Ascending aorta (tissue), 2 donors: ENCODE measurements at regions not wholly inside any gene's neighbourhood (a gene's known extent, or its start where the extent isn't known, plus 50 kb on each side); places are given as distances from the start of the nearest gene placed in this dataset.
A peak's percentile ranks its signal among the peaks of the same experiment; 100 is the strongest.

ENCODE experiments used
- DNase-seq, 2 donors: peaks; one replicate each; pipeline ENCODE4 v3.0.0-alpha.2; 2019; ENCODE audit warnings: low spot score in 2 of 2
- H3K27ac ChIP-seq, 2 donors: fragments of 200-600 bp; sonication (generic); one replicate each; pipeline ENCODE4 v1.5.1; 2016 to 2017; ENCODE audit warnings: mild to moderate bottlenecking in 1 of 2
- H3K27me3 ChIP-seq: fragments of 200-600 bp; sonication (generic); one replicate; pipeline ENCODE4 v1.5.1; 2017
- H3K36me3 ChIP-seq, 2 donors: fragments of 200-600 bp; sonication (generic); one replicate each; pipeline ENCODE4 v1.5.1; 2016
- H3K4me1 ChIP-seq, 2 donors: fragments of 200-600 bp; sonication (generic); one replicate each; pipeline ENCODE4 v1.5.1; 2016 to 2017; ENCODE audit warnings: mild to moderate bottlenecking in 1 of 2
- H3K4me3 ChIP-seq, 2 donors: fragments of 200-600 bp; sonication (generic); one replicate each; pipeline ENCODE4 v1.5.1; 2016 to 2017; ENCODE audit warnings: mild to moderate bottlenecking in 1 of 2
- H3K9me3 ChIP-seq, 2 donors: fragments of 200-600 bp; sonication (generic); one replicate each; pipeline ENCODE4 v1.5.1; 2016
- intact Hi-C: fragments of 100-400 bp; cut with DNase I; formaldehyde crosslinking; loops from one replicate; pipeline ENCODE4 v1.15.1; 2023
- TF ChIP-seq, protein P1 (sequence below), 3 experiments: fragments of 200-600 bp in 2 of 3; fragments of 450-650 bp in 1 of 3; sonication (generic) in 2 of 3; IDR thresholded peaks; one replicate each; pipeline ENCODE4 v1.5.1; 2016 to 2019; ENCODE audit warnings: antibody characterized with exemption in 3 of 3, mild to moderate bottlenecking in 1 of 3, moderate library complexity in 1 of 3

DNA sequence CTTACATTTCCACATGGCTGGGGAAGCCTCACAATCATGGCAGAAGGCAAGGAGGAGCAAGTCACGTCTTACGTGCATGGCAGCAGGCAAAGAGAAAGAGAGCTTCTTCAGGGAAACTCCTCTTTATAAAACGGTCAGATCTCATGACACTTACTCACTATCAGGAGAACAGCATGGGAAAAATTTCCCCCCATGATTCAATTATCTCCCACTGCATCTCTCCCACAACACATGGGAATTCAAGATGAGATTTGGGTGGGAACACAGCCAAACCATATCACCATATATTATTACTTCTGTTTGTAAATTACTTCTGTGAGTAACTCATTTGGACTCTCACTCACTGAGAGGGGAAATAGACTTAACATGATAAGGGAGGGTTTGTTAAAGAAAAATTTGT, 1496.8 kb upstream of the TMEM132C start:
- TF ChIP-seq, protein P1, sequence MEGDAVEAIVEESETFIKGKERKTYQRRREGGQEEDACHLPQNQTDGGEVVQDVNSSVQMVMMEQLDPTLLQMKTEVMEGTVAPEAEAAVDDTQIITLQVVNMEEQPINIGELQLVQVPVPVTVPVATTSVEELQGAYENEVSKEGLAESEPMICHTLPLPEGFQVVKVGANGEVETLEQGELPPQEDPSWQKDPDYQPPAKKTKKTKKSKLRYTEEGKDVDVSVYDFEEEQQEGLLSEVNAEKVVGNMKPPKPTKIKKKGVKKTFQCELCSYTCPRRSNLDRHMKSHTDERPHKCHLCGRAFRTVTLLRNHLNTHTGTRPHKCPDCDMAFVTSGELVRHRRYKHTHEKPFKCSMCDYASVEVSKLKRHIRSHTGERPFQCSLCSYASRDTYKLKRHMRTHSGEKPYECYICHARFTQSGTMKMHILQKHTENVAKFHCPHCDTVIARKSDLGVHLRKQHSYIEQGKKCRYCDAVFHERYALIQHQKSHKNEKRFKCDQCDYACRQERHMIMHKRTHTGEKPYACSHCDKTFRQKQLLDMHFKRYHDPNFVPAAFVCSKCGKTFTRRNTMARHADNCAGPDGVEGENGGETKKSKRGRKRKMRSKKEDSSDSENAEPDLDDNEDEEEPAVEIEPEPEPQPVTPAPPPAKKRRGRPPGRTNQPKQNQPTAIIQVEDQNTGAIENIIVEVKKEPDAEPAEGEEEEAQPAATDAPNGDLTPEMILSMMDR (IDR thresholded peaks at IDR 0.05) = no peak

DNA sequence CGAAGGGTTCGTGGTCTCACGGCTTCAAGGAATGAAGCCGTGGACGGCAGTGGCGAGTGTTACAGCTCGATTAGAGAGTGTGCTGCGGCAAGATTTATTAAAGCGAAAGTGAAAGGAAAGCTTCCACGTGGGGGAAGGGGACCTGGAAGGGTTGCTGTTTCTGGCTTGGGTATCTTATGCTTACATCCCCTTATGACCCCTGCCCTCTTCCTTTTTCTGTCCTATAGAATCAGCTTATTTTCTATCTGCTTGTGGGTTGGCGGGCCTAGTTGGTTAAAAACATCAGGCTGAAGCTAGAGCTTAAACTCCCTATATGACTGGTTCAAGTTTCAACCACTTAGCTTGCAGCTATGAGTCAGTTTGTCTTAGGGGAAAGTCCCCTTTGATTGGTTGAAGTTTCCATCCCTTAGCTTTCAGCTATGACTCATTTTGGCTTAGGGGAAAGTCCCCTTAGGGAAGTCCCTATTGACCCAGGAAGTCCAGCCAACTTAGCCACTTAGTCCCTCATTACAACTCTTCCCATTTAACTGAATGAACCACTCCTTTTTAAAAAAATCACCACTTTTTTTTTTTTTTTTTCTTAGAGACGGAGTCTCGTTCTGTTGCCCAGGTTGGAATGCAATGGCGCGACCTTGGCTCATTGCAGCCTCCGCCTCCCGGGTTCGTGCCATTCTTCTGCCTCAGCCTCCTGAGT, 1494.7 kb upstream of the TMEM132C start:
- TF ChIP-seq, protein P1 (IDR thresholded peaks at IDR 0.05) = no peak
- H3K9me3 ChIP-seq = no peaks in the 10 kb centered on the region
- no peaks in the 10 kb centered on the region for H3K4me1 ChIP-seq
- H3K27ac ChIP-seq = no peak overlapping the region
- H3K36me3 ChIP-seq = no peaks in the 10 kb centered on the region
- peak overlapping the region in 1 of 2 donors; percentile 28 for H3K4me3 ChIP-seq
- no peaks in the 10 kb centered on the region for H3K27me3 ChIP-seq
- intact Hi-C loops = no loop called here
- no peak for DNase-seq

More for the DNA sequence above, 1496.8 kb upstream of the TMEM132C start:
- Histone ChIP-seq H3K36me3 (no peaks in the 10 kb centered on the region), H3K4me3 (no peak overlapping the region), H3K27ac (no peak overlapping the region), H3K9me3 (no peaks in the 10 kb centered on the region), H3K27me3 (no peaks in the 10 kb centered on the region), H3K4me1 (no peaks in the 10 kb centered on the region)
- no peak for DNase-seq
- intact Hi-C loops = no loop called here

DNA sequence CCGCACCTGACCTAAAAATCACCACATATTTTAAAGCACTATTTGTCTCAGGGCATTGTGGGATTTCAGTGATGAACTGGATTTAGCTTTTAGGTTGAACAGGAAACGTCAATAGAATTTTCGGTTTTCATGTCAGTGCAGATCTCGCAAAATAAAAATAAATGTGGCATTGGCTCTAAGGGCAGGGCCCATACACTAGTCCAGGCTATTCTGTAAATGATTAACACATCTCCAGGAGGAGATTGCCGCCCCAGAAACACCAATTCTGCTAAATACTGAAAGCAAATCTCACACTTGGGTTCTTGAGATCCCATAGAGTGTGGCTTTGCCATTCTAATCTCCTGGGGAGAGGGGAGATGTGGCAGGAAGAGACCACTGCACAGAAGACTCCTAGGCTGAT, 1494.0 kb upstream of the TMEM132C start:
- no peak for DNase-seq
- no peaks in the 10 kb centered on the region for H3K36me3 ChIP-seq
- no peak overlapping the region for H3K27ac ChIP-seq
- H3K27me3 ChIP-seq = no peaks in the 10 kb centered on the region
- intact Hi-C loops = no loop called here
- H3K4me1 ChIP-seq = no peaks in the 10 kb centered on the region
- no peaks in the 10 kb centered on the region for H3K9me3 ChIP-seq
- H3K4me3 ChIP-seq = no peak overlapping the region
- TF ChIP-seq, protein P1 (IDR thresholded peaks at IDR 0.05) = no peak

DNA sequence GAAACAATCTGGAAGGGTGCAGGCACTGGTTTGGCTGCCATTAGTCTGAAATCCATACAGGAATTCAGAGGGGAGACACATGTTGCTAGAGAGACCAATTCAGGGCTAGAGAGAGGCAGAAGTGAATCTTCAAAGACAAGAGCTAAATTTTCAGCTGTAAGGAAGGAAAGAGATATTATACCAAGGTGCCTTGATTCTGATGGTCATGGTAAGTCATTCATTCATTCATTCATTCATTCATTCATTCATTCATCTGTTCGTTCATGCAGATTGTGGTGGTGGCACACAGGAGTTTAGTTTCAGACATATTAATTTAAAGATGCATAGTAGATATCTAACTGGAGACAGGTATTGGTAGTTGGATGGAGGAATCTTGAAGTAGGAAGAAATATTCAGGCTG, 1493.5 kb upstream of the TMEM132C start:
- no peak for DNase-seq
- TF ChIP-seq, protein P1 (IDR thresholded peaks at IDR 0.05) = no peak
- Histone ChIP-seq H3K9me3 (no peaks in the 10 kb centered on the region), H3K36me3 (no peaks in the 10 kb centered on the region), H3K4me1 (no peaks in the 10 kb centered on the region), H3K4me3 (no peak overlapping the region), H3K27ac (no peak overlapping the region), H3K27me3 (no peaks in the 10 kb centered on the region)
- intact Hi-C loops = no loop called here

DNA sequence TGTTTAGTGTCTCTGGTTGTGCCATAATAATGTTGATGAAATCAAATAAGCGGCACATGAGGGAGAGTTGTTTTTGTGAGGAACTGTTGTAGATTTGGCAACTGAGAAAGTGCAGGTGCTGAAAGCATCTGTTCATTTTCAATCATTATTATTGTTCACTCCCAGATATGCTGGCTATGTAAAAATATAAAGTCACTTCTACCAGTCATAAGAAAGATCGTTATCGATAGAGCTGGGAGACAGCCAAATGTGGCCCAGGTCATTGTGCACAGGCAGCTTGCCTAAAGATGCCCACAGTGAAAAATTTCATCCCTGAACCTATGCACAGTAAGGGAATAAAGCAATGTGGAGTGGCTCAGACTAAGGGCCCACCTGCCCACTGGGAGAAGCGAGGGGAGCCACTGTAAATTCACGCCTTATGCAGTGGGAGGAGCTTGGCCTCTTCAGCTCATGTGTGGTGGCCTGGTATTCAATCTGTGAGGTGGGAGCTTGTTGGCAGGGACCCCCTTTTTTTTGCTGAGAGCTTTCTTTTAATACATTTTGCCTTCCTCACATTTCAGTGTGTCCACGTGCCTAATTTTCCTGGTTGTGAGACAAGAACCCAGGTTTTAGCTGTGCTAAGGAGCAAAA, 1490.8 kb upstream of the TMEM132C start:
- no peak for DNase-seq
- Histone ChIP-seq H3K27me3 (no peaks in the 10 kb centered on the region), H3K4me3 (no peak overlapping the region), H3K4me1 (no peaks in the 10 kb centered on the region), H3K27ac (no peak overlapping the region), H3K9me3 (no peaks in the 10 kb centered on the region), H3K36me3 (no peaks in the 10 kb centered on the region)
- TF ChIP-seq, protein P1 (IDR thresholded peaks at IDR 0.05) = no peak
- intact Hi-C loops = no loop called here
